ENCODE measurements at regions not wholly inside any gene's neighbourhood (a gene's known extent, or its start where the extent isn't known, plus 50 kb on each side); places are given as distances from the start of the nearest gene placed in this dataset.

DNA sequence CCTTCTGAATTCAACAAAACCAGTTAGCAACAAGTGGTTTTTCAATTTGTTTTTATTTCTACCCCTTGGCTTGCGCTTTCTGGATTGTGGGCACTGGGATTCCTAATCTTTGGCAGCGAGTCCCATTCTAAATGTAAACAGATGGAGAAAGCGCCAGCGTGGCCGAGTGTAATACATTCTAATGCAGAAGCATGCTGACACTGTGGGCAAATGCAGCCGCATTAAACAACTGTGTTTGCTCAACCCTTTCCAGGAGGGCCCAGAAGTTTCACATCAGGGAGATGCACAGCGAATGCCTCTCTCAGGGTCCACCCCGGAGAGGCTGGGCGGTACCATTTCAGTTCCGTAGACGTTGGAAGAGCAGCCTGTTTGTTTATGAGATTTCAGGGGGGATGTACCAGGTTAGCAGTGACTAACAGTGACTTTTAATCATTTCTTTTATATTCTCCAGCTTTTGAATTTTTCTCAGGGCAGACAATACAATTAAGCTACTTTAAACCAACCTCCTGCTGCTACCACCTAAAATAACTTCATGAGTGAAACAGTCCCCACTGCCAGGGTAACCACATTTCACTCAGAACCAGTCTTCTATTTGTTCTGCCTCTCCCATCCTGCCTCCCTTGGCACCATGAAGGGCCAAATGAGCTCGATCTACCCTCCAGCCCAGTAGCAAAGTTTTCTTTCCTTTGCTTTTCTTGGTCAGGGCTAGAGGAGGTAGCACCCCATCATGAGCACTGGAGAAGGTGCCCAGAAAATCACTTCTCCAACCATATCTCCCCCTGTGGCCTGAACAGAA is 164.2 kb upstream of the ITGB1 start:
- Histone ChIP-seq H3K4me1 (peaks cover 0 to 13% (median 0%) of the 10 kb centered on the region in 3 donors), H3K4me3 (no peak overlapping the region), H3K27ac (peak overlapping the region in 3 of 4 donors; percentile 7 to 17 (median 9)), H3K9me3 (no peaks in the 10 kb centered on the region), H3K27me3 (no peaks in the 10 kb centered on the region), H3K36me3 (no peaks in the 10 kb centered on the region)
- ATAC-seq = peak; percentile 18
- TF ChIP-seq POLR2A (IDR thresholded peaks at IDR 0.05) (no peak), POLR2AphosphoS5 (IDR thresholded peaks at IDR 0.05) (no peak), EP300 (IDR thresholded peaks at IDR 0.05) (no peak)
- TF ChIP-seq, protein P1, sequence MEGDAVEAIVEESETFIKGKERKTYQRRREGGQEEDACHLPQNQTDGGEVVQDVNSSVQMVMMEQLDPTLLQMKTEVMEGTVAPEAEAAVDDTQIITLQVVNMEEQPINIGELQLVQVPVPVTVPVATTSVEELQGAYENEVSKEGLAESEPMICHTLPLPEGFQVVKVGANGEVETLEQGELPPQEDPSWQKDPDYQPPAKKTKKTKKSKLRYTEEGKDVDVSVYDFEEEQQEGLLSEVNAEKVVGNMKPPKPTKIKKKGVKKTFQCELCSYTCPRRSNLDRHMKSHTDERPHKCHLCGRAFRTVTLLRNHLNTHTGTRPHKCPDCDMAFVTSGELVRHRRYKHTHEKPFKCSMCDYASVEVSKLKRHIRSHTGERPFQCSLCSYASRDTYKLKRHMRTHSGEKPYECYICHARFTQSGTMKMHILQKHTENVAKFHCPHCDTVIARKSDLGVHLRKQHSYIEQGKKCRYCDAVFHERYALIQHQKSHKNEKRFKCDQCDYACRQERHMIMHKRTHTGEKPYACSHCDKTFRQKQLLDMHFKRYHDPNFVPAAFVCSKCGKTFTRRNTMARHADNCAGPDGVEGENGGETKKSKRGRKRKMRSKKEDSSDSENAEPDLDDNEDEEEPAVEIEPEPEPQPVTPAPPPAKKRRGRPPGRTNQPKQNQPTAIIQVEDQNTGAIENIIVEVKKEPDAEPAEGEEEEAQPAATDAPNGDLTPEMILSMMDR (IDR thresholded peaks at IDR 0.05) = no peak
- WGBS, 2 donors (ENCODE audit: low coverage in 1 of 2) = 41 to 42% methylated on average over 9 to 12 of the region's 12 CpGs

DNA sequence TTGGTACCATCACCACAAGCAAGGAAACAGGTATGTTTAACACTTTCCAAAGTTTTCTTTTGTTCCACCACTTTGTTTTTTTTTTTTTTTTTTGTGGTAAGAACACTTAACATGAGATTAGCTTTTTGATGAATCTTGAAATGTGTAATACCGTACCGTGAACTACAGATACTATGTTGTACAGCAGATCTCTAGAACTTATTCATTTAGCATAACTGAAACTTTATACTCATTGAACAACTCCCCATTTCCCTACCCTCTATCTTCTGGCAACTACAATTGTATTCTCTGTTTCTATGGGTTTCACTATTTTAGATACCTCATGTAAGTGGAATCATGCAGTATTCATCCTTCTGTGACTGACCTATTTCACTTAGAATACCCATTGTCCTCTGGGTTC is 162.7 kb upstream of the ITGB1 start:
- Histone ChIP-seq H3K27ac (no peak overlapping the region), H3K4me3 (no peak overlapping the region), H3K4me1 (peaks cover 0 to 13% (median 0%) of the 10 kb centered on the region in 3 donors), H3K36me3 (no peaks in the 10 kb centered on the region), H3K9me3 (no peaks in the 10 kb centered on the region), H3K27me3 (no peaks in the 10 kb centered on the region)
- no peak for ATAC-seq
- TF ChIP-seq, protein P1 (IDR thresholded peaks at IDR 0.05) = no peak
- TF ChIP-seq EP300 (IDR thresholded peaks at IDR 0.05) = no peak
- TF ChIP-seq POLR2A (IDR thresholded peaks at IDR 0.05) = no peak
- TF ChIP-seq POLR2AphosphoS5 (IDR thresholded peaks at IDR 0.05) = no peak
- WGBS, 2 donors (ENCODE audit: low coverage in 1 of 2) = 100% methylated on average over 2 of the region's 2 CpGs

DNA sequence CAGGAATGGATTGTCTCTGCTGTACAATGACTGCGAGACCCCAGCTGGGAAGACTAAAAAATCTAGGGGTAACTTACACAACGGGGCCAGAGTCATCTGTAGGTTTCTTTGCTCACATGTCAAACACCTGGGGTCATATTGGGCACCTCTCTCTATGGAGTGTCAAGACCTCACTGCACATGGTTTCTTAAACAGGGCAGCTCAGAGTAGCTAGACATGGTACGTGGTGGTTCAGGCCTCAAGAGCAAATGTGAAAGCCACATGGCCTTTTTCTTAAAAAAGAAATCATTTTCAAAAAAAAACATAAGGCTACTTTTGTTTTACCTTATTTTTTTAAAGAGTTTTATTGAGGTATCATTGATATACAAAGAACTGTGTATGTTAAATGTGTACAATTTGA is 162.2 kb upstream of the ITGB1 start:
- no peak for ATAC-seq
- WGBS, 2 donors (ENCODE audit: low coverage in 1 of 2) = 66 to 74% methylated on average over 2 of the region's 3 CpGs
- Histone ChIP-seq H3K4me1 (peaks cover 0 to 13% (median 0%) of the 10 kb centered on the region in 3 donors), H3K9me3 (no peaks in the 10 kb centered on the region), H3K27me3 (no peaks in the 10 kb centered on the region), H3K4me3 (no peak overlapping the region), H3K36me3 (no peaks in the 10 kb centered on the region), H3K27ac (no peak overlapping the region)
- TF ChIP-seq POLR2AphosphoS5 (IDR thresholded peaks at IDR 0.05) (no peak), POLR2A (IDR thresholded peaks at IDR 0.05) (no peak), EP300 (IDR thresholded peaks at IDR 0.05) (no peak)
- TF ChIP-seq, protein P1 (IDR thresholded peaks at IDR 0.05) = no peak

DNA sequence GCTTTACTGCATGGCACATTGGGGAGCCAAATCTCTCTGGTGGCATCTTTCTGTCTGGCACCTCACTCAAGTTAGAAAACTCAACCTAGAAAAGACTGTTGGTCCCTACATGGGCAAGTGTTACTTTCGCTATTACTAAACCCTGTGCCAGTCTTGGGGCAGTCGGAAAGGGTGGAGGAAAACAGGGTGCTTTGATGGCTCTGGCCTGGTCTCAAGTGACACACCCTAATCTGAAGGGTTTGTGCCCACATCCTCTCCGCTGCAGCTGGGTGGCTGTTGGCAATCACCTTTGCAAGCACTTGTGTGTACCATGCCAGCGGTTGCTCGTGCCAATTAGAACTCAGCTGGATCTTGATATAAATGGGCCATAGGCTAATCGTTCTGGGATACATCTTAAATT is 159.8 kb upstream of the ITGB1 start:
- TF ChIP-seq, protein P1 (IDR thresholded peaks at IDR 0.05) = no peak
- TF ChIP-seq POLR2AphosphoS5 (IDR thresholded peaks at IDR 0.05) = no peak
- TF ChIP-seq POLR2A (IDR thresholded peaks at IDR 0.05) = no peak
- TF ChIP-seq EP300 (IDR thresholded peaks at IDR 0.05) = no peak
- Histone ChIP-seq H3K4me1 (peaks cover 0 to 30% (median 3%) of the 10 kb centered on the region in 3 donors), H3K9me3 (no peaks in the 10 kb centered on the region), H3K27ac (no peak overlapping the region), H3K4me3 (no peak overlapping the region), H3K36me3 (no peaks in the 10 kb centered on the region), H3K27me3 (no peaks in the 10 kb centered on the region)
- ATAC-seq = no peak
- whole genome bisulfite sequencing, 2 donors (ENCODE audit: low coverage in 1 of 2) = 86 to 96% methylated on average over 3 to 5 of the region's 6 CpGs

DNA sequence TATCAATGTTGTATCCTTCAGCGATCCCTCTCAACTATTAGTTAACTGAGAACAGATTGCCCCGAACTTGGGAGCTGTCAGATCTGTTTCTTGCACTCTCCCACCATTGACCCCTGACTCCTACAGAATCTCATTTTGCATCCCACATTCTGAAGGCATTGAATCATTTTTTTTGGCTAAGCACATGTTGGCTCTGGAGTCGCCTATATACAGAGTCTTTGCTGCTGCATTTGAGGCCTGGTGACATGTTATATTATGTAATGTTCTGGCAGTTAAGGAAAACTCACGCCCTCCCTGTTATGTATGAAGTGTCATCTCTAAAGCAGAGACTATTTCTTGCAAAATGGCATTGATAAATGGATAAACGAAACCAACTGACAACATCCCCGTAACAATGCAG is 159.2 kb upstream of the ITGB1 start:
- no peak overlapping the region for H3K27ac ChIP-seq
- H3K9me3 ChIP-seq = no peaks in the 10 kb centered on the region
- no peaks in the 10 kb centered on the region for H3K36me3 ChIP-seq
- H3K27me3 ChIP-seq = no peaks in the 10 kb centered on the region
- TF ChIP-seq POLR2AphosphoS5 (IDR thresholded peaks at IDR 0.05) = no peak
- TF ChIP-seq EP300 (IDR thresholded peaks at IDR 0.05) = no peak
- no peak for TF ChIP-seq POLR2A (IDR thresholded peaks at IDR 0.05)
- TF ChIP-seq, protein P1 (IDR thresholded peaks at IDR 0.05) = no peak
- 80 to 89% methylated on average over 6 of the region's 6 CpGs for WGBS, 2 donors (ENCODE audit: low coverage in 1 of 2)
- no peak for ATAC-seq
- H3K4me1 ChIP-seq = peaks cover 0 to 29% (median 3%) of the 10 kb centered on the region in 3 donors
- no peak overlapping the region for H3K4me3 ChIP-seq
